ENCODE measurements at regions not wholly inside any gene's neighbourhood (a gene's known extent, or its start where the extent isn't known, plus 50 kb on each side); places are given as distances from the start of the nearest gene placed in this dataset.

- TF ChIP-seq ZBTB17 (tag by site-specific recombination; IDR thresholded peaks at IDR 0.05), result no peak
- TF ChIP-seq ZNF580 (tag by site-specific recombination; IDR thresholded peaks at IDR 0.05), result no peak
- no peak for TF ChIP-seq ZNF473 (tag by site-specific recombination; IDR thresholded peaks at IDR 0.05)
- TF ChIP-seq RBAK (tag by site-specific recombination; IDR thresholded peaks at IDR 0.05), result no peak
- no peak for TF ChIP-seq ZNF280C (tag by site-specific recombination; IDR thresholded peaks at IDR 0.05)
Measured at GRCh38 chr13:107843281-107843680, 372.1 kb downstream of the LIG4 start (continued).

GRCh38 chr13:107842562-107843180 lies 372.7 kb downstream of the LIG4 start:
- Histone ChIP-seq H3K4me1 (ENCODE audit: control insufficient read depth, insufficient read depth, low read length) (no peaks in the 10 kb centered on the region), H3K36me3 (ENCODE audit: control insufficient read depth in 2 of 2, insufficient read depth in 1 of 2, low read length in 2 of 2) (no peaks in the 10 kb centered on the region), H3K27ac (ENCODE audit: extremely low read depth, low read depth, low read length) (no peak overlapping the region), H3K9me3 (ENCODE audit: control insufficient read depth, insufficient read depth, low read depth, low read length) (no peaks in the 10 kb centered on the region), H3K4me3 (ENCODE audit: low read depth, low read length) (no peak overlapping the region)
- TF ChIP-seq ZFP69B (tag by site-specific recombination; IDR thresholded peaks at IDR 0.05) (no peak), ZNF585B (tag by site-specific recombination; IDR thresholded peaks at IDR 0.05) (no peak), INSM2 (tag by site-specific recombination; IDR thresholded peaks at IDR 0.05) (no peak), ZNF302 (tag by site-specific recombination; IDR thresholded peaks at IDR 0.05; ENCODE audit: low read depth) (no peak), WT1 (tag by site-specific recombination; IDR thresholded peaks at IDR 0.05) (no peak), ZNF549 (tag by site-specific recombination; IDR thresholded peaks at IDR 0.05) (no peak), BCL11A (tag by site-specific recombination; IDR thresholded peaks at IDR 0.05; ENCODE audit: low read depth) (no peak)
- CTCF ChIA-PET, result no interaction called here
- POLR2A ChIA-PET, result no interaction called here

- Histone ChIP-seq H3K27ac (ENCODE audit: extremely low read depth, low read depth, low read length) (no peak overlapping the region), H3K4me3 (ENCODE audit: low read depth, low read length) (no peak overlapping the region), H3K4me1 (ENCODE audit: control insufficient read depth, insufficient read depth, low read length) (no peaks in the 10 kb centered on the region), H3K36me3 (ENCODE audit: control insufficient read depth in 2 of 2, insufficient read depth in 1 of 2, low read length in 2 of 2) (no peaks in the 10 kb centered on the region), H3K9me3 (ENCODE audit: control insufficient read depth, insufficient read depth, low read depth, low read length) (no peaks in the 10 kb centered on the region)
- POLR2A ChIA-PET, result no interaction called here
- TF ChIP-seq ZNF560 (tag by site-specific recombination; IDR thresholded peaks at IDR 0.05; ENCODE audit: borderline replicate concordance) (no peak), ZNF10 (tag by site-specific recombination; IDR thresholded peaks at IDR 0.05) (no peak), ZNF19 (tag by site-specific recombination; IDR thresholded peaks at IDR 0.05; ENCODE audit: low read depth) (no peak)
- CTCF ChIA-PET, result no interaction called here
Measured at GRCh38 chr13:107838588-107839161, 376.7 kb downstream of the LIG4 start.

GRCh38 chr13:107836685-107837084 lies 378.7 kb downstream of the LIG4 start:
- H3K27ac ChIP-seq (ENCODE audit: extremely low read depth, low read depth, low read length), result no peak overlapping the region
- no peaks in the 10 kb centered on the region for H3K9me3 ChIP-seq (ENCODE audit: control insufficient read depth, insufficient read depth, low read depth, low read length)
- ChIA-PET CTCF (no interaction called here), POLR2A (no interaction called here)
- H3K4me3 ChIP-seq (ENCODE audit: low read depth, low read length), result no peak overlapping the region
- H3K36me3 ChIP-seq (ENCODE audit: control insufficient read depth in 2 of 2, insufficient read depth in 1 of 2, low read length in 2 of 2), result no peaks in the 10 kb centered on the region
- H3K4me1 ChIP-seq (ENCODE audit: control insufficient read depth, insufficient read depth, low read length), result no peaks in the 10 kb centered on the region
- TF ChIP-seq ZNF658 (tag by site-specific recombination; IDR thresholded peaks at IDR 0.05) (no peak), BCL6B (tag by site-specific recombination; IDR thresholded peaks at IDR 0.05) (no peak), SCRT1 (tag by site-specific recombination; IDR thresholded peaks at IDR 0.05; ENCODE audit: borderline replicate concordance) (no peak), ZNF175 (tag by site-specific recombination; IDR thresholded peaks at IDR 0.05) (no peak), ZNF830 (tag by site-specific recombination; IDR thresholded peaks at IDR 0.05; ENCODE audit: low read depth) (no peak), ZNF555 (tag by site-specific recombination; conservative IDR thresholded peaks at IDR 0.05) (no peak), YY2 (tag by site-specific recombination; IDR thresholded peaks at IDR 0.05) (no peak), KLF9 (tag by site-specific recombination; IDR thresholded peaks at IDR 0.05; ENCODE audit: low read depth) (no peak), ZNF121 (tag by site-specific recombination; IDR thresholded peaks at IDR 0.05) (no peak), ZNF791 (tag by site-specific recombination; IDR thresholded peaks at IDR 0.05) (no peak)
